Panc1 (cell line): ENCODE measurements at regions not wholly inside any gene's neighbourhood (a gene's known extent, or its start where the extent isn't known, plus 50 kb on each side); places are given as distances from the start of the nearest gene placed in this dataset.

Source experiments
- CTCF ChIP-seq: fragments of 450-650 bp; IDR thresholded peaks from 2 replicates; pipeline ENCODE4 v1.5.1; 2017; ENCODE audit warnings: mild to moderate bottlenecking
- POLR2AphosphoS5 ChIP-seq: IDR thresholded peaks from 2 replicates; pipeline ENCODE4 v1.6.1; 2012; ENCODE audit warnings: mild to moderate bottlenecking, low read depth, low read length, moderate library complexity
- REST ChIP-seq, 2 experiments: IDR thresholded peaks; 2 replicates each; pipeline ENCODE4 v1.6.1; 2011 to 2012; ENCODE audit warnings: low read depth in 2 of 2, control low read depth in 1 of 2, low read length in 1 of 2, mild to moderate bottlenecking in 1 of 2, moderate library complexity in 1 of 2; ENCODE audit not compliant: insufficient read depth in 1 of 2
- SIN3A ChIP-seq: IDR thresholded peaks from 2 replicates; pipeline ENCODE4 v1.6.1; 2012; ENCODE audit warnings: low read depth, mild to moderate bottlenecking, low read length, moderate library complexity, borderline replicate concordance; ENCODE audit not compliant: insufficient read depth

GRCh38 chr7:3159445-3159844, 115.8 kb upstream of the CARD11 start:
- TF ChIP-seq CTCF (no peak), POLR2AphosphoS5 (no peak), REST (IDR thresholded peaks at IDR 0.05; ENCODE audit: insufficient read depth in 1 of 2, low read depth in 2 of 2, low read length in 1 of 2) (no peak), SIN3A (no peak)
